ENCODE measurements at regions not wholly inside any gene's neighbourhood (a gene's known extent, or its start where the extent isn't known, plus 50 kb on each side); places are given as distances from the start of the nearest gene placed in this dataset.
A peak's percentile ranks its signal among the peaks of the same experiment; 100 is the strongest.
"Not testable (repeated sequence)": the region's sequence is repeated elsewhere in the genome, so short reads cannot be mapped to it uniquely, and the experiment has no call there.

- not testable (repeated sequence) for H3K27me3 Mint-ChIP-seq (ENCODE audit: unreplicated experiment); H3K27ac Mint-ChIP-seq (ENCODE audit: unreplicated experiment); H3K9me3 Mint-ChIP-seq (ENCODE audit: unreplicated experiment); H3K36me3 Mint-ChIP-seq (ENCODE audit: low read depth, unreplicated experiment); DNase-seq (ENCODE audit: low spot score); H3K4me3 Mint-ChIP-seq (ENCODE audit: unreplicated experiment); H3K4me1 Mint-ChIP-seq (ENCODE audit: unreplicated experiment)
Observed at GRCh38 chr1:145191272-145191675, 50.7 kb downstream of the PPIAL4D start.

- not testable (repeated sequence) for H3K27ac Mint-ChIP-seq (ENCODE audit: unreplicated experiment); H3K27me3 Mint-ChIP-seq (ENCODE audit: unreplicated experiment); DNase-seq (ENCODE audit: low spot score); H3K4me3 Mint-ChIP-seq (ENCODE audit: unreplicated experiment); H3K36me3 Mint-ChIP-seq (ENCODE audit: low read depth, unreplicated experiment); H3K9me3 Mint-ChIP-seq (ENCODE audit: unreplicated experiment); H3K4me1 Mint-ChIP-seq (ENCODE audit: unreplicated experiment)
Observed at GRCh38 chr1:145189543-145190030, 52.4 kb downstream of the PPIAL4D start.

DNA sequence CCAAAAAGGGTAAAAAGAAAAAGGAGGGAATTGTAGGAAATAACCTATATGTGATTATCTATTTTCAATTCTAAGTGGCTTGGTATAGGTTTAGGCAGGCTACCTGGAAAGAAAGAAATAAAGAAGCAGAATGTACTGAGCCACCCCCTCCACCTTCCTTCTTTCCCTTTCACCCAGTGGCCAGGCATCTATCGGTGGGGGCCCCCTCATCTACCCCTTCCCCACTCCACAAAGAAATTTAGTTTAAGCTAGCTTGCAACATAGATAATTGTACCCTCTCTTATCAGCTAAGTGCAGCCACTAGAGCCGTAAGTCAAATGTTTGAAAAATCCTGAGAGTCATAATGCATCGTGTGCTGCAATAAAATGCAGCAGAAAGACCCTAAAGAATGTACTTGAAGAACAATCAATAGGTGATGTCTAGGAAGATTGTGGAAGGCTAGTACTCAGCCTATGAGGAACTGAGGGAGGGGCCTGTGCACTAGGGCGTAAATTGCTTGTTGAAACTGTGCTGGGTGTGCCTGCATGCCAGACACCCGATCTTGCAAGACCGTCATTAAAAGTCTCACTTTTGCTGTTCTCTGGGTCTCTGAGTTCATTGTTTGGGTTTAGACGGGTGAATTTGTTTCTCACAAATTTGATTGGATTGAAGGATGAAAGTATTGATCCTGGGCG is 53.0 kb downstream of the PPIAL4D start:
- H3K27ac Mint-ChIP-seq (ENCODE audit: unreplicated experiment); DNase-seq (ENCODE audit: low spot score); H3K4me3 Mint-ChIP-seq (ENCODE audit: unreplicated experiment); H3K27me3 Mint-ChIP-seq (ENCODE audit: unreplicated experiment); H3K36me3 Mint-ChIP-seq (ENCODE audit: low read depth, unreplicated experiment); H3K4me1 Mint-ChIP-seq (ENCODE audit: unreplicated experiment); H3K9me3 Mint-ChIP-seq (ENCODE audit: unreplicated experiment): not testable (repeated sequence)

DNA sequence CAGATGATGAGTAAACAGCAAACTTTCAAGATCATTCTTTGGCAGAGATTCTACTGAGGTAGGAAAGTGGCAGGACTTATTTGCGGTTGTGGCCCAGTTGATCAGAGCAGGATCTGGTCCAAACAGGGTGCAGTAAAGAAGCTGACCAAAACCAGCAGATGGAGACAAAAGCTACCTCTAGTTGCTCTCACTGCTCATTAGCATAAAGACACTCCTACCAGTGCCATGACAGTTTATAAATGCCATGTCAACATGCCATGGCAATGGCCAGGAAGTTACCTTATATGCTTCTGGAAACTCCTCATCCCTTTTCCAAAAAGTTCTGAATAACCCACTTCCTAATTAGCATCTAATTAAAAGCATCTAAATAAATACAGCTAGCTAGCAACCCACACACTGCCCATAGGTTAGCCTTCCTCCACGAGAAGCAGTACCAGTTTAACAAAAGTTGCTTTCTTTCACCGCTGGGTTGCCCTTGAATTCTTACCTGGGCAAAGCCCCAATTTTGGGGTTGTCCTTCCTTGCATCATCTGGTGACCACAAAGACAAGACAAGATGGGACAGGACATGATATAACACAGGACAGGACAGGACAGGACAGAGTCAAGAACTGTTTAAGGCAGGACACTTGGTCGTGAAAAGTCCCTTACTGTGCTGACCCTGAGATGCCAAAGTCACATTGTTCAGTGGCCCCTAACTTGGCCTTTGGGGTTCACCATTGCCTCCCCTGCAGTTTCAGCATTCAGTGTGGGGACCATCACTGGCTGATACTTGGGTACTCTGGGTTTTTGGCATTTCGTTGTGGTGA is 59.2 kb downstream of the PPIAL4D start:
- not testable (repeated sequence) for H3K36me3 Mint-ChIP-seq (ENCODE audit: low read depth, unreplicated experiment); DNase-seq (ENCODE audit: low spot score); H3K4me1 Mint-ChIP-seq (ENCODE audit: unreplicated experiment); H3K27me3 Mint-ChIP-seq (ENCODE audit: unreplicated experiment); H3K4me3 Mint-ChIP-seq (ENCODE audit: unreplicated experiment); H3K27ac Mint-ChIP-seq (ENCODE audit: unreplicated experiment); H3K9me3 Mint-ChIP-seq (ENCODE audit: unreplicated experiment)

- not testable (repeated sequence) for H3K4me3 Mint-ChIP-seq (ENCODE audit: unreplicated experiment); H3K36me3 Mint-ChIP-seq (ENCODE audit: low read depth, unreplicated experiment); DNase-seq (ENCODE audit: low spot score); H3K27ac Mint-ChIP-seq (ENCODE audit: unreplicated experiment); H3K4me1 Mint-ChIP-seq (ENCODE audit: unreplicated experiment); H3K27me3 Mint-ChIP-seq (ENCODE audit: unreplicated experiment); H3K9me3 Mint-ChIP-seq (ENCODE audit: unreplicated experiment)
Observed at GRCh38 chr1:145176285-145176925, 65.6 kb downstream of the PPIAL4D start.

GRCh38 chr1:145174377-145174776 is 67.6 kb downstream of the PPIAL4D start:
- not testable (repeated sequence) for H3K27me3 Mint-ChIP-seq (ENCODE audit: unreplicated experiment); H3K4me1 Mint-ChIP-seq (ENCODE audit: unreplicated experiment); H3K27ac Mint-ChIP-seq (ENCODE audit: unreplicated experiment); DNase-seq (ENCODE audit: low spot score); H3K36me3 Mint-ChIP-seq (ENCODE audit: low read depth, unreplicated experiment); H3K9me3 Mint-ChIP-seq (ENCODE audit: unreplicated experiment); H3K4me3 Mint-ChIP-seq (ENCODE audit: unreplicated experiment)

DNA sequence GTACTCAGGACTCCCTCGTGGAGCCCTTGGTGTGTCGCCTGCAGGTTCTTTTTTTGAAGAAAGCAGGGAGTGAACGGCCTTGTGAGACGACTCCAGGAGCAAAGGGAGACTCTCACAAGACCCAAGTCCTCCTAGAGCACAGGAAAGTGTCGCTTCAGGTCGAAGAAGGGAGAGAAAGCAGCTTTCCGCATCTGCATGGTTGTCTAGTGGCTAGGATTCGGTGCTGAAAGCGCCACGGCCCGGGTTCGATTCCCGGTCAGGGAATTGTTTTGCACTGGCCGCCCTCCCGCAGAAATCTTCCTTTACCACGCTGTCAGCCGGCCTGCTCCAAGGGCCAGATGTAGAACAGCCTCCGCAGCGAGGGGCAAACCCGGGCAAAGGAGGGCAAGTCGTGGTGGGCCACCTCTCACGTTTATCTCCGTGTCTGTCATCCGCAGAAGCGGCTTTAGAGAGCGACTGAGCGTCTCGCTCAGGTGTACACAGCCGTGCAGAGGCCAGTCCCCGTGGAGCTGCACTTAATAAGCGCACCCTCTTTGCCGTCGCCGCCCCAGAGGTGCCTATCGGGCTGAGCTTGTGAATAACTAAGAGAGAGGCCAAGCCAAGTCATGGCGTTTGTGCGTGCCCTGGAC is 72.6 kb downstream of the FAM72D start:
- DNase-seq (ENCODE audit: low spot score), result not testable (repeated sequence)

DNA sequence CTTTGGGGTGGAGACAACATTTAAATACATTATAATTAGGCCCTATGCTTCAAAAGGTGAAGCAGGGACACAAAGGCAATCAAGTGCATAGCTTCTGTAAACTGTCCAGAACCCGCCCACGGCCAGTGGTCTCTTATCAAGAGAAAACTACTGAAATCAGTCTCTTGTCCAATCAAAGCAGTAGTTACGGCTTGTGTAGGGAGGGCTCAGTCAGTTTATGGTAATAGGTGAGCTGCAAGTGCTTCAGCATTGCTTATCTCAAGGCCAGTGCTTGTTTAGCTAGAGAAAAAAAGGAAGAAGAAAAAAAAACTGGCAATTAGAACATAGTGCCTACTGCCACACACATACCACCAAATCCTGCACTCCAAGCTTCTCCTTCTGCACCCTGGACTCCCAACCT is 68.6 kb downstream of the FAM72D start:
- H3K9me3 Mint-ChIP-seq (ENCODE audit: unreplicated experiment); H3K4me1 Mint-ChIP-seq (ENCODE audit: unreplicated experiment); H3K4me3 Mint-ChIP-seq (ENCODE audit: unreplicated experiment); H3K36me3 Mint-ChIP-seq (ENCODE audit: low read depth, unreplicated experiment); H3K27ac Mint-ChIP-seq (ENCODE audit: unreplicated experiment); H3K27me3 Mint-ChIP-seq (ENCODE audit: unreplicated experiment); DNase-seq (ENCODE audit: low spot score): not testable (repeated sequence)

More for the DNA sequence above, 72.6 kb downstream of the FAM72D start:
- peak overlapping the region; percentile 60 for H3K4me3 Mint-ChIP-seq (ENCODE audit: unreplicated experiment)
- not testable (repeated sequence) for H3K27ac Mint-ChIP-seq (ENCODE audit: unreplicated experiment); H3K27me3 Mint-ChIP-seq (ENCODE audit: unreplicated experiment); H3K4me1 Mint-ChIP-seq (ENCODE audit: unreplicated experiment); H3K9me3 Mint-ChIP-seq (ENCODE audit: unreplicated experiment); H3K36me3 Mint-ChIP-seq (ENCODE audit: low read depth, unreplicated experiment)

Measured in endothelial cell (in vitro differentiated cells).